B cell (primary cell): ENCODE measurements at regions not wholly inside any gene's neighbourhood (a gene's known extent, or its start where the extent isn't known, plus 50 kb on each side); places are given as distances from the start of the nearest gene placed in this dataset. TPM values are rescaled to one million over a fixed set of nuclear protein-coding genes. Genes with fewer than 3 reads are reported as not detected.

Experiments used
- ATAC-seq: fragments of 200-7000 bp; cut with Tn5 transposase; one replicate; pipeline ENCODE4 v1.10.0; 2021; ENCODE audit warnings: low read depth, mild to moderate bottlenecking, moderate number of reproducible peaks, moderate library complexity
- CTCF ChIA-PET: fragments of 350-600 bp; sonication (Branson Sonifier 250); formaldehyde crosslinking; loops from one replicate; lab custom pipeline; 2021; ENCODE audit warnings: antibody characterized with exemption, inconsistent platforms; lab: Charles Lee
- POLR2A ChIA-PET: fragments of 350-600 bp; sonication (Branson Sonifier 250); formaldehyde crosslinking; loops from one replicate; lab custom pipeline; 2021; ENCODE audit warnings: antibody characterized with exemption; lab: Charles Lee
- DNase-seq: peaks from one replicate; pipeline ENCODE4 v3.0.0; 2013
- H2AFZ ChIP-seq: 2 replicates; pipeline ENCODE4 v1.6.1; 2012; ENCODE audit warnings: mild to moderate bottlenecking, low read depth, low read length; ENCODE audit not compliant: insufficient read depth, poor library complexity, severe bottlenecking
- H3K27ac ChIP-seq, 2 donors: 1 replicate in 1 of 2; 2 replicates in 1 of 2; pipeline ENCODE4 v1.5.1; 2012 to 2013; ENCODE audit warnings: low read length in 2 of 2, mild to moderate bottlenecking in 2 of 2, moderate library complexity in 1 of 2
- H3K27me3 ChIP-seq, 4 experiments: fragments of 200-600 bp in 1 of 4; sonication (generic) in 1 of 4; replicated peaks in 1 of 4; 1 replicate in 2 of 4; 2 replicates in 2 of 4; pipeline versions ENCODE4 v1.6.1 to v1.7.0; 2013 to 2016; ENCODE audit warnings: low read length in 3 of 4, mild to moderate bottlenecking in 2 of 4, mixed read lengths in 1 of 4, moderate library complexity in 1 of 4; ENCODE audit not compliant: insufficient read depth in 4 of 4, control insufficient read depth in 3 of 4; ENCODE audit errors: control extremely low read depth in 1 of 4
- H3K36me3 ChIP-seq, 2 experiments: replicated peaks in 1 of 2; 1 replicate in 1 of 2; 2 replicates in 1 of 2; pipeline versions ENCODE4 v1.6.1 to v1.7.1; 2013; ENCODE audit warnings: low read length in 1 of 2; ENCODE audit not compliant: insufficient read depth in 2 of 2, control insufficient read depth in 1 of 2; ENCODE audit errors: control extremely low read depth in 1 of 2, extremely low read depth in 1 of 2
- H3K4me1 ChIP-seq, 2 donors: fragments of 200-600 bp in 1 of 2; sonication (generic) in 1 of 2; 1 replicate in 1 of 2; 2 replicates in 1 of 2; pipeline versions ENCODE4 v1.5.1 to v1.6.1; 2013 to 2017; ENCODE audit warnings: low read length in 2 of 2; ENCODE audit not compliant: control insufficient read depth in 2 of 2, insufficient read depth in 2 of 2
- H3K4me2 ChIP-seq: replicated peaks from 2 replicates; pipeline ENCODE3; 2012; ENCODE audit warnings: mild to moderate bottlenecking, low read depth, low read length; ENCODE audit not compliant: poor library complexity, severe bottlenecking
- H3K4me3 ChIP-seq, 5 experiments: fragments of 200-600 bp in 1 of 5; sonication (generic) in 1 of 5; 1 replicate in 3 of 5; 2 replicates in 2 of 5; pipeline versions ENCODE4 v1.5.1 to v1.7.0; 2011 to 2016; ENCODE audit warnings: low read length in 4 of 5, mild to moderate bottlenecking in 4 of 5, low read depth in 2 of 5, control low read depth in 1 of 5, moderate library complexity in 1 of 5; ENCODE audit not compliant: insufficient read depth in 1 of 5; ENCODE audit errors: control extremely low read depth in 1 of 5, extremely low read depth in 1 of 5
- H3K79me2 ChIP-seq: fragments of 200-600 bp; sonication (generic); one replicate; pipeline ENCODE4 v1.6.0; 2016; ENCODE audit warnings: low read length; ENCODE audit not compliant: control insufficient read depth, insufficient read depth
- H3K9ac ChIP-seq: fragments of 200-600 bp; sonication (generic); 2 replicates; pipeline ENCODE4 v1.6.1; 2017; ENCODE audit warnings: mild to moderate bottlenecking, low read length, moderate library complexity
- H3K9me3 ChIP-seq, 3 donors: one replicate each; pipeline versions ENCODE4 v1.6.1 to v1.7.1; 2013; ENCODE audit warnings: low read length in 2 of 3; ENCODE audit not compliant: control insufficient read depth in 2 of 3, insufficient read depth in 1 of 3; ENCODE audit errors: control extremely low read depth in 1 of 3
- H4K20me1 ChIP-seq: 2 replicates; pipeline ENCODE4 v1.6.0; 2012; ENCODE audit warnings: mild to moderate bottlenecking, low read length; ENCODE audit not compliant: insufficient read depth, control insufficient read depth, poor library complexity, severe bottlenecking
- H3K27ac Mint-ChIP-seq: one replicate; pipeline ENCODE4 v1.8.0; 2021; ENCODE audit warnings: mixed read lengths
- H3K27me3 Mint-ChIP-seq: one replicate; pipeline ENCODE4 v1.8.0; 2021; ENCODE audit warnings: mixed read lengths
- H3K4me1 Mint-ChIP-seq: one replicate; pipeline ENCODE4 v1.8.0; 2021; ENCODE audit warnings: mixed read lengths
- H3K4me3 Mint-ChIP-seq: one replicate; pipeline ENCODE4 v1.8.0; 2021; ENCODE audit warnings: mixed read lengths
- H3K9me3 Mint-ChIP-seq: one replicate; pipeline ENCODE4 v1.8.0; 2022; ENCODE audit warnings: mixed read lengths; ENCODE audit not compliant: insufficient read depth
- EZH2 ChIP-seq: IDR thresholded peaks from 2 replicates; pipeline ENCODE4 v1.6.1; 2012; ENCODE audit warnings: borderline replicate concordance, low read depth, mild to moderate bottlenecking, moderate library complexity, low read length; ENCODE audit not compliant: insufficient read depth, poor library complexity, severe bottlenecking
- WGBS: methylation state at CpG from one replicate; pipeline ENCODE4 v1.1.5; 2013; ENCODE audit warnings: missing lambda C conversion rate; ENCODE audit not compliant: insufficient coverage; 5-methylcytosine and 5-hydroxymethylcytosine counted together
- intact Hi-C: fragments of 100-400 bp; cut with micrococcal nuclease; formaldehyde crosslinking; loops from one replicate; pipeline ENCODE4 v1.10.0; 2022
- small RNA-seq: library from RNA; depleted of rRNA; stranded (forward); fragments of <200 nt; gene quantifications from one replicate; pipeline ENCODE3, GENCODE V24; 2012; ENCODE audit warnings: low replicate concordance, low read depth; ENCODE audit not compliant: insufficient read length
- TF ChIP-seq, protein P1 (sequence below): fragments of 200-600 bp; IDR thresholded peaks from one replicate; pipeline ENCODE4 v1.8.0; 2022; ENCODE audit warnings: antibody characterized with exemption, mild to moderate bottlenecking

DNA sequence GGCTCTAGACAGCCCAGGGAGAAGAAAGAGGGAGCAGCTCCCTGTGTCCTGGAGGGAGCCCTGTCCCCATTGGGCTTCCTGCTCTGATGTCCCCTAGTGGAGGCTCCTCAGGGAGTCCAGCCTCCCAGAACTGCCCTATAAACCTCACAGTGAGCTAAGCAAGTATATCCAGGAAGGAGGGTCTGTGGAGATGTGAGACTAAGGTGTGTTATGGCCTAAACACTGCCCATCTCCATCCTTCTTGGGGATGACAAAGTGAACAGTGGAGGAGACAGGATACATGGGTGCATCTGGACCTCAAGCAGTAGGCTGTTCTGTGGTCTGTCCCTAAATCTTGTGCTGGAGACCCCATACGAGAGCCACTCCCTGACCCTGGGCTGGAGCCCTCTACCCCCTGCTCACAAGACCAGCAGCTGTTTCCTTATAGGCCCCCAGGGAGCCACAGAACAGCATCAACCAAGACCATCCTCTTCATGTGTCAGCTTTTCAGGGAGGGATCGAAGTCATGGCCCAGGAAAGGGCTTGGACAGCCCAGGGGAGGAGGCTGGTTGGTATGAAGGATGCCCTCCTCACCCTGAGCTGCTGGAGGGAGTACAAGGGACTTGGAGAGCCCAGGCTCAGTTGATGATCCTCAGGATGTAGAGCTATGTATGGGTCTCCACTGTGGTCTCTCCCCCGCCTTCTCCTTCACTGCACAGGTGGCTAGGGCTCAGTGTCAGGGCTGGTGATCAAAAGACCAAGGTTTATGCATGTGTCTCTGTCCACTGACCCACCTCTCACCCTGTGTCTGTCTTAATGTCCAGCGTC lies 49.7 kb upstream of the TOP3B start:
- H3K4me1 ChIP-seq, result peaks cover 59 to 73% of the 10 kb centered on the region in 2 donors
- intact Hi-C loops, result loop anchor here (5.0 to 10.0 kb wide), 3 partner anchors 50 to 902 kb away; partner anchors contain the start of gene TOP3B
- peak overlapping the region; percentile 70 for H3K4me2 ChIP-seq
- ATAC-seq (no peak), DNase-seq (peak; percentile 39)
- TF ChIP-seq EZH2, result no peak
- TF ChIP-seq, protein P1, sequence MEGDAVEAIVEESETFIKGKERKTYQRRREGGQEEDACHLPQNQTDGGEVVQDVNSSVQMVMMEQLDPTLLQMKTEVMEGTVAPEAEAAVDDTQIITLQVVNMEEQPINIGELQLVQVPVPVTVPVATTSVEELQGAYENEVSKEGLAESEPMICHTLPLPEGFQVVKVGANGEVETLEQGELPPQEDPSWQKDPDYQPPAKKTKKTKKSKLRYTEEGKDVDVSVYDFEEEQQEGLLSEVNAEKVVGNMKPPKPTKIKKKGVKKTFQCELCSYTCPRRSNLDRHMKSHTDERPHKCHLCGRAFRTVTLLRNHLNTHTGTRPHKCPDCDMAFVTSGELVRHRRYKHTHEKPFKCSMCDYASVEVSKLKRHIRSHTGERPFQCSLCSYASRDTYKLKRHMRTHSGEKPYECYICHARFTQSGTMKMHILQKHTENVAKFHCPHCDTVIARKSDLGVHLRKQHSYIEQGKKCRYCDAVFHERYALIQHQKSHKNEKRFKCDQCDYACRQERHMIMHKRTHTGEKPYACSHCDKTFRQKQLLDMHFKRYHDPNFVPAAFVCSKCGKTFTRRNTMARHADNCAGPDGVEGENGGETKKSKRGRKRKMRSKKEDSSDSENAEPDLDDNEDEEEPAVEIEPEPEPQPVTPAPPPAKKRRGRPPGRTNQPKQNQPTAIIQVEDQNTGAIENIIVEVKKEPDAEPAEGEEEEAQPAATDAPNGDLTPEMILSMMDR, result no peak
- no peak overlapping the region for H3K9ac ChIP-seq
- Mint-ChIP-seq H3K9me3 (no peaks in the 10 kb centered on the region), H3K4me1 (peaks cover 80% of the 10 kb centered on the region), H3K27me3 (no peaks in the 10 kb centered on the region), H3K27ac (peak overlapping the region; percentile 80), H3K4me3 (peak overlapping the region; percentile 45)
- no peaks in the 10 kb centered on the region for H4K20me1 ChIP-seq
- H3K27me3 ChIP-seq, result no peaks in the 10 kb centered on the region
- no peak overlapping the region for H3K4me3 ChIP-seq
- peak overlapping the region; percentile 70 to 75 for H3K27ac ChIP-seq
- no peak overlapping the region for H2AFZ ChIP-seq
- POLR2A ChIA-PET, result interaction anchor here (1.1 to 3.3 kb wide), 5 partner anchors 10 to 132 kb away, joined by 3 to 26 read pairs (median 4); no protein-coding TSS in a partner anchor
- WGBS, result 5% methylated on average over 3 of the region's 4 CpGs
- no peaks in the 10 kb centered on the region for H3K36me3 ChIP-seq
- H3K79me2 ChIP-seq, result no peaks in the 10 kb centered on the region
- peaks cover 0 to 4% (median 0%) of the 10 kb centered on the region in 3 donors for H3K9me3 ChIP-seq
- CTCF ChIA-PET, result interaction anchor here (0.6 to 7.8 kb wide), 14 partner anchors 12 to 903 kb away, joined by 3 to 122 read pairs (median 14); no protein-coding TSS in a partner anchor

Small RNA genes lying in the stretch of these regions (small RNA-seq; reads per million reads assigned to genes)
- not detected for gene AC245452.3
- not detected for gene AC245517.3
- gene AC245517.5, result not detected
- not detected for gene IGLVIV-59
